ENCODE measurements at regions not wholly inside any gene's neighbourhood (a gene's known extent, or its start where the extent isn't known, plus 50 kb on each side); places are given as distances from the start of the nearest gene placed in this dataset.
A peak's percentile ranks its signal among the peaks of the same experiment; 100 is the strongest.

GRCh38 chr13:74289107-74289506 lies 154.9 kb upstream of the KLF12 start:
- ChIA-PET POLR2A (no interaction called here), CTCF (ENCODE audit: low intra/inter-chr PET ratio, low total read pairs) (no interaction called here)
- H3K9me3 ChIP-seq (ENCODE audit: low read length), result no peaks in the 10 kb centered on the region
- H3K27ac ChIP-seq (ENCODE audit: extremely low read length, insufficient read depth, low read length), result no peak overlapping the region
- peaks cover 31% of the 10 kb centered on the region for H3K4me1 ChIP-seq (ENCODE audit: insufficient read depth, low read length)
- no peaks in the 10 kb centered on the region for H3K36me3 ChIP-seq (replicated peaks in 1 of 2; ENCODE audit: control insufficient read depth in 1 of 2, insufficient read depth in 2 of 2, low read length in 2 of 2)
- no peaks in the 10 kb centered on the region for H4K20me1 ChIP-seq (ENCODE audit: insufficient read depth, low read length)
- no peaks in the 10 kb centered on the region for H3K27me3 ChIP-seq (ENCODE audit: control insufficient read depth in 1 of 2, insufficient read depth in 2 of 2, low read length in 2 of 2)
- TF ChIP-seq SMARCC2 (IDR thresholded peaks at IDR 0.05), result no peak
- no peak for TF ChIP-seq NAIF1 (CRISPR knock-in tag; IDR thresholded peaks at IDR 0.05; ENCODE audit: borderline replicate concordance)
- TF ChIP-seq ZBTB10 (CRISPR knock-in tag; IDR thresholded peaks at IDR 0.05; ENCODE audit: borderline replicate concordance), result no peak
- TF ChIP-seq GTF2F1 (IDR thresholded peaks at IDR 0.05; ENCODE audit: low read length), result no peak
- TF ChIP-seq ZBTB39 (CRISPR knock-in tag; IDR thresholded peaks at IDR 0.05), result no peak
- TF ChIP-seq WIZ (CRISPR knock-in tag; IDR thresholded peaks at IDR 0.05), result no peak
- TF ChIP-seq BRCA1 (CRISPR knock-in tag; IDR thresholded peaks at IDR 0.05), result no peak
- TF ChIP-seq SRF (IDR thresholded peaks at IDR 0.05; ENCODE audit: low read depth, low read length), result no peak
- TF ChIP-seq SNAPC5 (CRISPR knock-in tag; IDR thresholded peaks at IDR 0.05; ENCODE audit: borderline replicate concordance), result no peak
- in situ Hi-C loops (cut with HindIII; ENCODE audit: extremely low pct_ligation_motif_present, low pct_unique_long_range_greater_than_20kb) (loop anchor here (10.0 kb wide), 3 partner anchors 264 to 534 kb away; no protein-coding TSS in a partner anchor), intact Hi-C loops (cut with micrococcal nuclease; ENCODE audit: unreplicated experiment) (loop anchor here (5.0 kb wide), 1 partner anchor 62 kb away; no protein-coding TSS in a partner anchor)
- H3K79me2 ChIP-seq (ENCODE audit: insufficient read depth, low read length), result no peaks in the 10 kb centered on the region
- no peak overlapping the region for H3K4me2 ChIP-seq (ENCODE audit: low read depth, low read length)
- no peak overlapping the region for H3K9ac ChIP-seq (ENCODE audit: insufficient read depth, low read depth, low read length)
- ATAC-seq (no peak), FAIRE-seq (peak; percentile 21), DNase-seq (ENCODE audit: low spot score) (no peak)
- BruUV-seq (replicated peaks), result no TSS peak
- no peak overlapping the region; a peak in 1 of 6 replicates for H3K4me3 ChIP-seq (replicated peaks in 1 of 3; ENCODE audit: insufficient read depth in 1 of 3, low read depth in 2 of 3, low read length in 3 of 3)
- 63% methylated on average over 7 of the region's 7 CpGs for WGBS (ENCODE audit: low lambda C conversion rate)
- H2AFZ ChIP-seq (ENCODE audit: low read length), result no peak overlapping the region
